ENCODE measurements at regions not wholly inside any gene's neighbourhood (a gene's known extent, or its start where the extent isn't known, plus 50 kb on each side); places are given as distances from the start of the nearest gene placed in this dataset.

GRCh38 chr10:105509517-105509916 is 868.4 kb downstream of the SORCS3 start:
- intact Hi-C loops (cut with DNase I): no loop called here
- no peak for DNase-seq (ENCODE audit: extremely low spot score)
- H3K27ac ChIP-seq (replicated peaks in 1 of 4): no peak overlapping the region
- TF ChIP-seq EP300 (IDR thresholded peaks at IDR 0.05): no peak
- no peak for TF ChIP-seq POLR2AphosphoS5 (IDR thresholded peaks at IDR 0.05)
- TF ChIP-seq POLR2A (IDR thresholded peaks at IDR 0.05; ENCODE audit: low read depth): no peak
- no peak for TF ChIP-seq CTCF (IDR thresholded peaks at IDR 0.05)
- no peaks in the 10 kb centered on the region for H3K27me3 ChIP-seq
- H3K4me3 ChIP-seq: no peak overlapping the region
- no peaks in the 10 kb centered on the region for H3K9me3 ChIP-seq
- no peaks in the 10 kb centered on the region for H3K4me1 ChIP-seq
- H3K36me3 ChIP-seq: no peaks in the 10 kb centered on the region
- WGBS: 92% methylated on average over 3 of the region's 3 CpGs

- H3K4me1 ChIP-seq: no peaks in the 10 kb centered on the region
- no peak overlapping the region for H3K4me3 ChIP-seq
- H3K9me3 ChIP-seq: no peaks in the 10 kb centered on the region
- TF ChIP-seq POLR2AphosphoS5 (IDR thresholded peaks at IDR 0.05) (no peak), POLR2A (IDR thresholded peaks at IDR 0.05; ENCODE audit: low read depth) (no peak), EP300 (IDR thresholded peaks at IDR 0.05) (no peak), CTCF (IDR thresholded peaks at IDR 0.05) (no peak)
- intact Hi-C loops (cut with DNase I): no loop called here
- no peak overlapping the region for H3K27ac ChIP-seq (replicated peaks in 1 of 4)
- no peak for DNase-seq (ENCODE audit: extremely low spot score)
- no peaks in the 10 kb centered on the region for H3K36me3 ChIP-seq
- H3K27me3 ChIP-seq: no peaks in the 10 kb centered on the region
- 66% methylated on average over 5 of the region's 5 CpGs for WGBS
These were observed 865.2 kb downstream of the SORCS3 start for GRCh38 chr10:105506262-105506661.

GRCh38 chr10:105503714-105504113 is 862.6 kb downstream of the SORCS3 start:
- intact Hi-C loops (cut with DNase I): no loop called here
- H3K4me1 ChIP-seq: no peaks in the 10 kb centered on the region
- no peak overlapping the region for H3K27ac ChIP-seq (replicated peaks in 1 of 4)
- TF ChIP-seq POLR2A (IDR thresholded peaks at IDR 0.05; ENCODE audit: low read depth): no peak
- TF ChIP-seq POLR2AphosphoS5 (IDR thresholded peaks at IDR 0.05): no peak
- no peak for TF ChIP-seq EP300 (IDR thresholded peaks at IDR 0.05)
- no peak for TF ChIP-seq CTCF (IDR thresholded peaks at IDR 0.05)
- DNase-seq (ENCODE audit: extremely low spot score): no peak
- no peak overlapping the region for H3K4me3 ChIP-seq
- no peaks in the 10 kb centered on the region for H3K36me3 ChIP-seq
- H3K27me3 ChIP-seq: no peaks in the 10 kb centered on the region
- H3K9me3 ChIP-seq: no peaks in the 10 kb centered on the region

- no peak overlapping the region for H3K4me3 ChIP-seq
- H3K9me3 ChIP-seq: no peaks in the 10 kb centered on the region
- intact Hi-C loops (cut with DNase I): no loop called here
- WGBS: 85% methylated on average over 3 of the region's 3 CpGs
- TF ChIP-seq POLR2AphosphoS5 (IDR thresholded peaks at IDR 0.05) (no peak), EP300 (IDR thresholded peaks at IDR 0.05) (no peak), POLR2A (IDR thresholded peaks at IDR 0.05; ENCODE audit: low read depth) (no peak), CTCF (IDR thresholded peaks at IDR 0.05) (no peak)
- no peaks in the 10 kb centered on the region for H3K27me3 ChIP-seq
- no peak for DNase-seq (ENCODE audit: extremely low spot score)
- H3K27ac ChIP-seq (replicated peaks in 1 of 4): no peak overlapping the region
- no peaks in the 10 kb centered on the region for H3K4me1 ChIP-seq
- no peaks in the 10 kb centered on the region for H3K36me3 ChIP-seq
These were observed 861.0 kb downstream of the SORCS3 start for GRCh38 chr10:105502058-105502457.

GRCh38 chr10:105494944-105495343 is 853.9 kb downstream of the SORCS3 start:
- no peaks in the 10 kb centered on the region for H3K9me3 ChIP-seq
- intact Hi-C loops (cut with DNase I): no loop called here
- no peak overlapping the region for H3K27ac ChIP-seq (replicated peaks in 1 of 4)
- H3K4me1 ChIP-seq: no peaks in the 10 kb centered on the region
- no peak for DNase-seq (ENCODE audit: extremely low spot score)
- no peaks in the 10 kb centered on the region for H3K36me3 ChIP-seq
- TF ChIP-seq POLR2A (IDR thresholded peaks at IDR 0.05; ENCODE audit: low read depth): no peak
- TF ChIP-seq CTCF (IDR thresholded peaks at IDR 0.05): no peak
- TF ChIP-seq EP300 (IDR thresholded peaks at IDR 0.05): no peak
- no peak for TF ChIP-seq POLR2AphosphoS5 (IDR thresholded peaks at IDR 0.05)
- H3K27me3 ChIP-seq: no peaks in the 10 kb centered on the region
- no peak overlapping the region for H3K4me3 ChIP-seq
- 94% methylated on average over 4 of the region's 4 CpGs for WGBS

All from esophagus muscularis mucosa (tissue), 4 donors.